Activated T-cell treated with anti-CD3 and anti-CD28 coated beads for 24 hours (primary cell): ENCODE measurements at regions not wholly inside any gene's neighbourhood (a gene's known extent, or its start where the extent isn't known, plus 50 kb on each side); places are given as distances from the start of the nearest gene placed in this dataset.
A peak's percentile ranks its signal among the peaks of the same experiment; 100 is the strongest.
"Not testable (repeated sequence)": the region's sequence is repeated elsewhere in the genome, so short reads cannot be mapped to it uniquely, and the experiment has no call there.

ENCODE experiments used
- DNase-seq: peaks from one replicate; pipeline ENCODE4 v3.0.0-alpha.2; 2020; ENCODE audit warnings: low read depth

DNA sequence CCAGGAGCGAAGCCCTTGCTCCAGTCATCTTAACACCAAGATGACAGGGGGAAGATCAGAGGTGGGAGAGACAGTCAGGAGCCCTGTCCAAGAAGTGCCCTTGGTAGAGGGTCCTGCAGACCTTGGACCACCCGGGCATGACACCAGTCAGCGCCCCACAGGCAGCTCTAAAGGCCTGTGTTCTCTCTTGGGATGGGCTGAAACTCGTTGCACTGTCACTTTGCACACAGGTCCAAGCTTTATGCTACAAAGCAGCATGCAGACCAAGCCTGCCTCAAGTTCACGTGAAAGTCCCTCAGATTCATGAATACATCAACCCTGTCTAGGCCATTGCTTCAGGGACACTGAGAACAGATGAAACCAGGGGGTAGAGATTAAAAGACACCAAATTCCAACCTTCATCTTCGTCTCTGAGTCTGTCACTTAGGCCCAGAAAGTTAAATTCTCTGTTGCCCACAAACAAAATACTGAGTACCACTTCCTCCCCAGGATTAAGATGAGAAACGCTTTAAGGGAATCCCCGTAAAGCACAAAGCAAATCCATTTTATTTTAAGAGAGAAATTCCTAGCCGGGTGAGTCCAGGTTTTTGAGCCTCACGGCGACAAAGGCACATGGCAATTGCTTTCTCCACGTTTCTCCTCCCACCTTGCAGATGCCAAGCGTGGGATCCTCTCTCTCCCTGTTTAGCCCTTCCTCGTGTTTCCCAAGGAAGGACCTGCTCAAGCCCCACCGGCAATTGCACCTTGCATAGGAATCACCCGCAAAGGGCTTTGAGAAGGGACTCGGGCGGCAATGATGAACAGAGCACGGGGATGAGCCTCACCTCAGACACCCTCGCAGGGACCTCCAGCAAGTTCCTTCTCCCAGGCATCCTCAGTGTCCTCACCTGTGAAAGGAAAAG lies 75.0 kb upstream of the ID2 start:
- DNase-seq: no peak

DNA sequence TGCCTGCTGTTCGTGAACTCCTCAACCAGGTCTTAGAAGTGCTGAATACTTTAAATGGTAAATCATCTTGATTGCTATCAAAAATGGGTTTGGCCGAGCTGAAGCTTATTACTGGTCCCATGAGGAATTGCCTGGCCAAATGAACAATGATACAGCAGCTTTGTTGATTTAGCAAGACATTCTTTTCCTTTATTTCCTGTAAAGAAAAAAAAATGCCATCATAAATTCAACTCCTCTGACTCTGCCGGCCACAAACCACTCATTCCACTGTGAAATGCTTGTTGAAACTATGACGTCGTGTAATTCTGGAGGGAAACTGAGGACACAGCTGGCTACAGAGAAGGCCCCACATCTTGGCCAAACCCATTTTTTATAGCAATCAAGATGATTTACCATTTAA lies 74.2 kb upstream of the ID2 start:
- DNase-seq: no peak

- peak; percentile 13 for DNase-seq
Measured at GRCh38 chr2:8608411-8608954, 73.4 kb upstream of the ID2 start.

- no peak for DNase-seq
Measured at GRCh38 chr2:8609357-8609811, 72.5 kb upstream of the ID2 start.

DNA sequence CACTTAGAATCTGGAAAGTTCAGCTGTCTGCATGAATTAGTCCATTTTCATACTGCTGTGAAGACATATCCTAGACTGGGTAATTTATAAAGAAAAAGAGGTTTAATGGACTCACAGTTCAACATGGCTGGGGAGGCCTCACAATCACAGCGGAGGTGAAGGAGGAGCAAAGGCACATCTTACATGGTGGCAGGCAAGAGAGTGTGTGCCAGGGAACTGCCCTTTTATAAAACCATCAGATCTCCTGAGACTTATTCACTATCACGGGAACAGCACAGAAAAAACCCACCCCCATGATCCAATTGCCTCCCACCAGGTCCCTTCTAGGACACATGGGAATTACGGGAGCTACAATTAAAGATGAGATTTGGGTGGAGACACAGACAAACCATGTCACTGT lies 71.1 kb upstream of the ID2 start:
- not testable (repeated sequence) for DNase-seq

GRCh38 chr2:8611246-8611645 lies 70.6 kb upstream of the ID2 start:
- no peak for DNase-seq

- DNase-seq: no peak
Measured at GRCh38 chr2:8611700-8612099, 70.2 kb upstream of the ID2 start.

DNA sequence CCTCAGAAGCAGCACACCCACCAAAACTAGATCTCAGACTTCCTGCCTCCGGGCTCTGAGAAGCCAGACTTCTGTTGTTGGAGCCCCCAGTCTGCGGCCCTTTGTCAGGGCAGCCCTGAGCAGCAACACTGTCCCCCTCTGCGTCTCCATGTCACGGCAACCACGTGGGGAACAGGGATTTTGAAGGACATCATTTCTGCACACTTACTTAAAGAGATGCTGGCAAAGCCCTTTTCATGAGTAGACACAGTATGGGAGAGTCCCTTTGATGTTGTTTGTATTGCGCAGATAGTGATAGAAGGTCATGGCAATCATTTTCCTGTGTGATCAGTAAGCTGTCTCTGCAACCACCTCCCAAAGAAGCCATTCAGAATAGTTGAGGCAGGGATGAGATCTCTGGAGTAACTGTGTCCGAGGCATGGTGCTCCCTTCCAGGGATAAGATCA lies 69.1 kb upstream of the ID2 start:
- DNase-seq: no peak

GRCh38 chr2:8613207-8613999 lies 68.5 kb upstream of the ID2 start:
- DNase-seq: not testable (repeated sequence)

GRCh38 chr2:8614646-8615045 lies 67.2 kb upstream of the ID2 start:
- DNase-seq: no peak

DNA sequence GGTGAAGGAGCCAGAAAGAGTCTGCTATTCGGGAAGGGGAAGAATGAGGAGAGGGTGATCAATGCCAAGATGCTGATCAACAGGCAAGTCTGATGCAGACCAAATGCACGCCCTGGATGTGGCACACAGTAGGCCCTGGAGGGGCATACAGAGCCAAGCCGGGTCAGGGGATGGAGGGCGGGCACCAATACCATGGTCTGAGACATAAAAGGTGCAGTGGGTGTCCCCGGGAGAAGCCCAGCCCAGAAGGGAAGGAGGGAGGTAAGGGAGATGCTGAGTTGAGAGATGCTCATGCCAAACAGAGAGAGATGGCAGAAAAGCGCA lies 66.6 kb upstream of the ID2 start:
- DNase-seq: no peak

GRCh38 chr2:8615576-8616281 lies 66.1 kb upstream of the ID2 start:
- no peak for DNase-seq

DNA sequence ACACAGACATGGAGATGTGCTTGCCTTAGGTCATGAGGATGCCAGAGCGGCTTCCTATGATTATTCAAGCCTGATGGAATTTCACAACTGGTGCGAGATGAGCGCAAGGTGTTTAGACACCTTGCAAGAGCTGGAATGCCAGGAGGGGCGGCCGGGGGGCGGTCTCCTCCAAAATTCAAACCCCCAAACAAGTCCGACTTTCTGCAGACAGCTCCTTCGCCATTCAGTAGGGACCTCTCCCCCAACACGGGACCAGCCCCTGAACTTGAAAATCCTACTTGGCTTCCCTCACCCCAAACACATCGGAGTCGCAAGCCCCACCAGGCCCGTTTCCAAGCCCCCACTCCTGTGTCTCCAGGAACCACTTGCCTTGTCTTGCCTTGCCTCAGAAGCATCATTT lies 64.8 kb upstream of the ID2 start:
- no peak for DNase-seq

- no peak for DNase-seq
Measured at GRCh38 chr2:8617590-8617989, 64.3 kb upstream of the ID2 start.

GRCh38 chr2:8619071-8619470 lies 62.8 kb upstream of the ID2 start:
- no peak for DNase-seq

DNA sequence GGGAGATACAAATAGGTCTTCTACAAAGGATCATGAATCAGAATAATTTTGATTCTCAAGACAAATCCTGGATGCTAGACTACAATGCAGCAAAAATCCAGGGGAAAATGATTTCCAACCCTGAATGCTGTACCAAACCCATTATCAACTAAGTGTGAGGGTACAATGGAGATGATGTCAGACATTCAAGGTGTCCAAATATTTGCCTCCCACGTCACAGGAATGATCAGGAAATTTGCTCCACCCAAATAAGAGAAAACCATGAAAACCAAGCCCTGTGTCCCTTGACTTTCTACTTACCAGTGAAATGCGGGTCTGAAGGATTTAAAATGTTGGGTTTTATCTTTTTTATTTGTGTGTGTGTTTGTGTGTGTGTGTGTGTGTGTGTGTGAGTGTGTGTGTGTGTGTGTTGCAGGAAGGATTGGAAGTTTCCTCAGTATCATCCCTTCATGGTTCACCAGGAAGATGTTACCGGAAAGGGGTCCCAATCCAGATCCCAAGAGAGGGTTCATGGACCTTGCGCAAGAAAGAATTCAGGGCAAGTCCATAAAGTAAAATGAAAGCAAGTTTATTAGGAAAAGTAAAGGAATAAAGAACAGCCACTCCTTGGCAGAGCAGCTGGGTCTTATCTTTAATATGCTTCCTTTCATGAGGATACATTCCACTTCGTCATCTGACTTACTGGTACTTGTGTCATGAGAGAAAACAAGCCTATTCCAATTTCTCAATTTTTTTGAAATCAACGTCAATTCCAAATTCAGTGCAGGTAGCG lies 61.1 kb upstream of the ID2 start:
- no peak for DNase-seq

DNA sequence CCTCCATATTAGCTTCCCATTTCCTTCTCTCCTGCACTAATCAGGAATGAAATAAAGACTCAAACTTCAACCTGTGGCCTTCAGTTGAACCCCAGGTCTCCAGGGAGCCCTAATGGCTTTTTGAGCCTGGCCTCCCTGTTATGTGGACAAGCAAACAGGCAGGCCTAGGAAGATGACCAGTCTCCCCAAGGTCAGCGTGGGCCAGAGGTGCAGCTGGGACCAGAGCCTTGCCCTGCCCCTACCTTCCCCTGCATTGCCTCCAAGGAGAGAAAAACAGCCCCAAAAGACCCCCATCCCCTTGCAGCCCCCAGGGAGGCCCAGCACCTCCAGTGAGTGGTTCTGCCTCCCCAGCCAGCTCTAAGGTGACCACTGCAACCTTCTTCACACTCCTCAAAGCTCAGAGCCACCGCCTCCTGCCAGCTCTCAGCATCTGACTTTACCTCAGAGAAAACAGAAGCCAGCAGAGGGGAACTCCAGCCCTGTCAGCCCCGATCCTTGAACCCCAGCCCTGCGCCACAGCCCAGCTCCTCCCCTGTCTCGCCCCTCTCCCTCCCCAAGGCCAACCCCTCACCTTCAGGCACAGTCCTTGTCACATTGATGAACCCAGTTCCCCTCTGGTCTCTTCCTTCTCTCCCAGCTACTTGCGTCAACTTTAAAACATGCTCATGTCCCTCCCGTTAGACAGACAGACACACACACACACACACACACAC lies 59.5 kb upstream of the ID2 start:
- no peak for DNase-seq

GRCh38 chr2:8622924-8623465 lies 58.9 kb upstream of the ID2 start:
- no peak for DNase-seq

GRCh38 chr2:8623576-8623957 lies 58.3 kb upstream of the ID2 start:
- DNase-seq: no peak

GRCh38 chr2:8623958-8624591 lies 57.8 kb upstream of the ID2 start:
- DNase-seq: no peak
